ENCODE measurements at regions not wholly inside any gene's neighbourhood (a gene's known extent, or its start where the extent isn't known, plus 50 kb on each side); places are given as distances from the start of the nearest gene placed in this dataset.

DNA sequence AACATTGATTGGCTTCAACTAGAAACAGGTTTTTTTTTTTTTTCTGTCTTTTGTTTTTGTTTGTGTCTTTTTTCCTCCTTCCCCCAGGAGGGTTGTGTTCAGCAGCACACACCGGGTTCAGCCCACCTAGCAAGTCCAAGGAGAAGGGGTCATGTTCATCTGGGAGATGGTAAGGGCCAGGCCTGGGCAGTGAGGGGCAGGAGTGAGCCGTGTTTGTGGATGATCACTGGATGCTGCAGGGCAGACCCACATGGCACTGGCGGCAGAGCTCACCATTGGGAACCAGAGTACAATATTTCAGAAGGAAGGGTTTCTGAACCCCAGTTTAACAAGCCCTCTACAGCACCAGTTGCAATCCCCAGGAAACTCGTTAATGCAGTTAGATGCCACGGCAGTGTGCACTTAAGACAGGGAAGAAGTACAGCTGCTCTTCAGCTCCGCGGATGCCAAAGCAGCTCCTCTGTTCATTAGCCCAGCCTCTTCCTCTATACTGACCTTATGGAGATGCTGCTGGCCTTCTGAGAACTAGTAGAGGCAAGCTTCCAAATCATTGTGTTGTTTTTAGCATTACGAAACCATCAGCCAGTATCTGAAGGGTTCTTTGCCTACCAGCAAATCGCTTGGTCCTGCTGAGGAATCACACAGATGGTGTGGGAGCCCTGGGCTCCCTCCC, 508.2 kb upstream of the WWC1 start:
- Mint-ChIP-seq H3K27ac (peak overlapping the region; percentile 85 to 98 (median 93)), H3K27me3 (ENCODE audit: low read depth in 3 of 3) (peaks cover 0 to 1% (median 0%) of the 10 kb centered on the region in 3 donors), H3K36me3 (peaks cover 0 to 6% of the 10 kb centered on the region in 2 donors), H3K4me1 (peaks cover 55% of the 10 kb centered on the region), H3K4me3 (peak overlapping the region in 1 of 2 donors; percentile 41), H3K9me3 (peaks cover 2 to 11% (median 6%) of the 10 kb centered on the region in 7 donors)
- no peak overlapping the region for H3K9ac ChIP-seq (ENCODE audit: insufficient read depth, low read length, poor library complexity, severe bottlenecking)
- H3K79me2 ChIP-seq (ENCODE audit: insufficient read depth, low read length) = no peaks in the 10 kb centered on the region
- peak overlapping the region in 1 of 3 experiments; percentile 33 for H3K4me3 ChIP-seq (replicated peaks in 1 of 3; ENCODE audit: low read depth in 2 of 3, low read length in 3 of 3)
- peak; percentile 6 to 37 (median 17) for DNase-seq
- H3K27ac ChIP-seq (ENCODE audit: low read depth in 1 of 2, low read length in 2 of 2) = peak overlapping the region; percentile 32 to 96
- WGBS (ENCODE audit: insufficient coverage) = 51% methylated on average over 6 of the region's 9 CpGs
- H3K4me2 ChIP-seq (replicated peaks; ENCODE audit: extremely low read depth, low read length, poor library complexity, severe bottlenecking) = peak overlapping the region; percentile 19
- H4K20me1 ChIP-seq (ENCODE audit: insufficient read depth, low read length) = no peaks in the 10 kb centered on the region
- TF ChIP-seq, protein P1, sequence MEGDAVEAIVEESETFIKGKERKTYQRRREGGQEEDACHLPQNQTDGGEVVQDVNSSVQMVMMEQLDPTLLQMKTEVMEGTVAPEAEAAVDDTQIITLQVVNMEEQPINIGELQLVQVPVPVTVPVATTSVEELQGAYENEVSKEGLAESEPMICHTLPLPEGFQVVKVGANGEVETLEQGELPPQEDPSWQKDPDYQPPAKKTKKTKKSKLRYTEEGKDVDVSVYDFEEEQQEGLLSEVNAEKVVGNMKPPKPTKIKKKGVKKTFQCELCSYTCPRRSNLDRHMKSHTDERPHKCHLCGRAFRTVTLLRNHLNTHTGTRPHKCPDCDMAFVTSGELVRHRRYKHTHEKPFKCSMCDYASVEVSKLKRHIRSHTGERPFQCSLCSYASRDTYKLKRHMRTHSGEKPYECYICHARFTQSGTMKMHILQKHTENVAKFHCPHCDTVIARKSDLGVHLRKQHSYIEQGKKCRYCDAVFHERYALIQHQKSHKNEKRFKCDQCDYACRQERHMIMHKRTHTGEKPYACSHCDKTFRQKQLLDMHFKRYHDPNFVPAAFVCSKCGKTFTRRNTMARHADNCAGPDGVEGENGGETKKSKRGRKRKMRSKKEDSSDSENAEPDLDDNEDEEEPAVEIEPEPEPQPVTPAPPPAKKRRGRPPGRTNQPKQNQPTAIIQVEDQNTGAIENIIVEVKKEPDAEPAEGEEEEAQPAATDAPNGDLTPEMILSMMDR (IDR thresholded peaks at IDR 0.05) = no peak
- H3K4me1 ChIP-seq (ENCODE audit: control insufficient read depth in 1 of 2, insufficient read depth in 2 of 2, low read length in 2 of 2) = peaks cover 48 to 50% of the 10 kb centered on the region in 2 donors
- no peaks in the 10 kb centered on the region for H3K36me3 ChIP-seq (replicated peaks in 1 of 2; ENCODE audit: control insufficient read depth in 1 of 2, insufficient read depth in 2 of 2, low read length in 2 of 2)
- H2AFZ ChIP-seq (ENCODE audit: insufficient read depth, low read depth, low read length, poor library complexity, severe bottlenecking) = peak overlapping the region; percentile 38
- no peaks in the 10 kb centered on the region for H3K27me3 ChIP-seq (ENCODE audit: control insufficient read depth in 2 of 2, insufficient read depth in 2 of 2, low read length in 2 of 2)
- peaks cover 0 to 4% of the 10 kb centered on the region in 2 donors for H3K9me3 ChIP-seq (replicated peaks in 1 of 2; ENCODE audit: control insufficient read depth in 1 of 2, insufficient read depth in 1 of 2, low read length in 2 of 2)
- intact Hi-C loops (cut with micrococcal nuclease) = no loop called here

DNA sequence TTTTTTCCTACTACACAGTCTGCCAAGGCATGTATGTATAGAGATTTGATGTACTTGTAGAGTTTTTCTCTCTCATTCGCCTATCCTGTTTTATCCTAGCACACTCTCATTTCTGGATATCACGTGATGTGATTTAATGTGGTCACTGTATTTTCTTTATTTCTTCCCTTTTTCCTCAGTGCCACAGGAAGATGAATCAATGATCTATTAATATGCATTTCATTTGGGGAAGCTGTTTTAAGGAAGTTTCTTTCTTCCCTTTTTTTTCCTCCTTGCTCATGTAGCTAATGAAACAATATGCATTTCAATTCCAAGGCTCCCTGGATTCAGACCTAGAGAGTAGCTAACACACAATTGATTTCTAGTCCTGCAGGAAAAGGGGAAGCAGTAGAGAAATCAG, 506.3 kb upstream of the WWC1 start:
- Histone ChIP-seq H3K9ac (ENCODE audit: insufficient read depth, low read length, poor library complexity, severe bottlenecking) (peak overlapping the region; percentile 50), H3K27ac (ENCODE audit: low read depth in 1 of 2, low read length in 2 of 2) (peak overlapping the region; percentile 58 to 96), H2AFZ (ENCODE audit: insufficient read depth, low read depth, low read length, poor library complexity, severe bottlenecking) (no peak overlapping the region), H3K27me3 (ENCODE audit: control insufficient read depth in 2 of 2, insufficient read depth in 2 of 2, low read length in 2 of 2) (no peaks in the 10 kb centered on the region), H4K20me1 (ENCODE audit: insufficient read depth, low read length) (no peaks in the 10 kb centered on the region), H3K9me3 (replicated peaks in 1 of 2; ENCODE audit: control insufficient read depth in 1 of 2, insufficient read depth in 1 of 2, low read length in 2 of 2) (peaks cover 0 to 4% of the 10 kb centered on the region in 2 donors), H3K4me1 (ENCODE audit: control insufficient read depth in 1 of 2, insufficient read depth in 2 of 2, low read length in 2 of 2) (peaks cover 48 to 50% of the 10 kb centered on the region in 2 donors), H3K4me2 (replicated peaks; ENCODE audit: extremely low read depth, low read length, poor library complexity, severe bottlenecking) (peak overlapping the region; percentile 68), H3K4me3 (replicated peaks in 1 of 3; ENCODE audit: low read depth in 2 of 3, low read length in 3 of 3) (peak overlapping the region in 2 of 3 experiments; percentile 16 to 62), H3K36me3 (replicated peaks in 1 of 2; ENCODE audit: control insufficient read depth in 1 of 2, insufficient read depth in 2 of 2, low read length in 2 of 2) (no peaks in the 10 kb centered on the region), H3K79me2 (ENCODE audit: insufficient read depth, low read length) (no peaks in the 10 kb centered on the region)
- peaks cover 0 to 11% (median 6%) of the 10 kb centered on the region in 7 donors for H3K9me3 Mint-ChIP-seq
- peak; percentile 70 to 89 (median 85) for DNase-seq
- TF ChIP-seq, protein P1 (IDR thresholded peaks at IDR 0.05) = no peak
- peaks cover 0 to 1% (median 0%) of the 10 kb centered on the region in 3 donors for H3K27me3 Mint-ChIP-seq (ENCODE audit: low read depth in 3 of 3)
- intact Hi-C loops (cut with micrococcal nuclease) = no loop called here
- WGBS (ENCODE audit: insufficient coverage) = no CpG with 5 or more reads among the region's 2 CpGs
- peak overlapping the region; percentile 10 to 75 for H3K4me3 Mint-ChIP-seq
- H3K36me3 Mint-ChIP-seq = peaks cover 0 to 6% of the 10 kb centered on the region in 2 donors
- H3K4me1 Mint-ChIP-seq = peaks cover 52% of the 10 kb centered on the region
- peak overlapping the region; percentile 93 to 98 (median 98) for H3K27ac Mint-ChIP-seq

Data from CD14-positive monocyte (primary cell).